GM23338 (cell line): ENCODE measurements at regions not wholly inside any gene's neighbourhood (a gene's known extent, or its start where the extent isn't known, plus 50 kb on each side); places are given as distances from the start of the nearest gene placed in this dataset.

Source experiments
- CREB1 ChIP-seq: fragments of 250-450 bp; sonication (Bioruptor Pico); IDR thresholded peaks from 2 replicates; pipeline ENCODE4 v1.5.0; 2020; ENCODE audit warnings: low read depth, mild to moderate bottlenecking, moderate library complexity
- CTCF ChIP-seq, 2 experiments: fragments of 200-600 bp in 1 of 2; sonication (generic) in 1 of 2; conservative IDR thresholded peaks; 2 replicates each; pipeline versions ENCODE4 v1.5.1 to v1.6.1; 2016 to 2017; ENCODE audit warnings: antibody characterized with exemption in 2 of 2, low read depth in 2 of 2, mild to moderate bottlenecking in 2 of 2, moderate library complexity in 1 of 2
- ETS1 ChIP-seq: IDR thresholded peaks from 2 replicates; pipeline ENCODE4 v1.6.1; 2016; ENCODE audit warnings: antibody characterized with exemption
- EZH2 ChIP-seq: fragments of 200-600 bp; sonication (generic); IDR thresholded peaks from one replicate; pipeline ENCODE4 v1.8.0; 2017; ENCODE audit warnings: antibody characterized with exemption, mild to moderate bottlenecking, low read depth; ENCODE audit not compliant: unreplicated experiment
- EZH2phosphoT487 ChIP-seq: fragments of 200-600 bp; sonication (generic); IDR thresholded peaks from one replicate; pipeline ENCODE4 v1.8.1; 2018; ENCODE audit warnings: antibody characterized with exemption; ENCODE audit not compliant: unreplicated experiment
- JUNB ChIP-seq: IDR thresholded peaks from one replicate; pipeline ENCODE4 v1.6.1; 2016; ENCODE audit warnings: antibody characterized with exemption; ENCODE audit not compliant: unreplicated experiment
- POLR2AphosphoS5 ChIP-seq: IDR thresholded peaks from 2 replicates; pipeline ENCODE4 v1.6.1; 2016; ENCODE audit warnings: antibody characterized with exemption, low read depth
- REST ChIP-seq: IDR thresholded peaks from one replicate; pipeline ENCODE4 v1.6.1; 2018; ENCODE audit warnings: antibody characterized with exemption; ENCODE audit not compliant: unreplicated experiment
- ZNF114 ChIP-seq: fragments of 250-450 bp; sonication (Bioruptor Pico); IDR thresholded peaks from 2 replicates; pipeline ENCODE4 v1.5.0; 2020; ENCODE audit warnings: mild to moderate bottlenecking, moderate library complexity

GRCh38 chrX:146451136-146451535 is 358.4 kb upstream of the CXorf51B start:
- TF ChIP-seq EZH2 (no peak), EZH2phosphoT487 (no peak), CTCF (conservative IDR thresholded peaks at IDR 0.05; ENCODE audit: low read depth in 2 of 2) (no peak), POLR2AphosphoS5 (no peak), ETS1 (no peak), ZNF114 (no peak), JUNB (no peak), CREB1 (CRISPR knock-in tag) (no peak), REST (no peak)
